ENCODE measurements at regions not wholly inside any gene's neighbourhood (a gene's known extent, or its start where the extent isn't known, plus 50 kb on each side); places are given as distances from the start of the nearest gene placed in this dataset.
"Not testable (repeated sequence)": the region's sequence is repeated elsewhere in the genome, so short reads cannot be mapped to it uniquely, and the experiment has no call there.

DNA sequence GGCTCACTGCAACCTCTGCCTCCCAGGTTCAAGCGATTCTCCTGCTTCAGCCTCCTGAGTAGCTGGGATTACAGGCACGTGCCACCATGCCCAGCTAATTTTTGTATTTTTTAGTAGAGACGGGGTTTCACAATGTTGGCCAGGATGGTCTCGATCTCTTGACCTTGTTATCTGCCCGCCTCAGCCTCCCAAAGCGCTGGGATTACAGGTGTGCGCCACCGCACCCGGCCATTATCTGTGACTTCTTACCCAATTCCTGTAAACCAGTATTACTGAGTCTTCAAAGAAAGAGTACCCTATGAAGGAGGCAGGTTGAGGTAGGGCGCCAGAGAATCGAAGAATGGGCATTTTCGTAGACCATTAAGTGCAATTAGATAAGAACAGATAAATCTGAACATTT, 504.8 kb upstream of the CITED2 start:
- no CpG with 5 or more reads among the region's 12 CpGs for WGBS (ENCODE audit: insufficient coverage, insufficient read length)
- not testable (repeated sequence) for DNase-seq (ENCODE audit: low read depth, low spot score); H3K4me3 ChIP-seq (ENCODE audit: low read length); H3K27me3 ChIP-seq (ENCODE audit: control insufficient read depth, insufficient read depth, low read length); H3K36me3 ChIP-seq (ENCODE audit: control insufficient read depth, insufficient read depth, low read length); H3K9me3 ChIP-seq (ENCODE audit: control insufficient read depth, insufficient read depth, low read length); H3K27ac ChIP-seq (ENCODE audit: low read length); H3K4me1 ChIP-seq (ENCODE audit: control insufficient read depth, insufficient read depth, low read length)

DNA sequence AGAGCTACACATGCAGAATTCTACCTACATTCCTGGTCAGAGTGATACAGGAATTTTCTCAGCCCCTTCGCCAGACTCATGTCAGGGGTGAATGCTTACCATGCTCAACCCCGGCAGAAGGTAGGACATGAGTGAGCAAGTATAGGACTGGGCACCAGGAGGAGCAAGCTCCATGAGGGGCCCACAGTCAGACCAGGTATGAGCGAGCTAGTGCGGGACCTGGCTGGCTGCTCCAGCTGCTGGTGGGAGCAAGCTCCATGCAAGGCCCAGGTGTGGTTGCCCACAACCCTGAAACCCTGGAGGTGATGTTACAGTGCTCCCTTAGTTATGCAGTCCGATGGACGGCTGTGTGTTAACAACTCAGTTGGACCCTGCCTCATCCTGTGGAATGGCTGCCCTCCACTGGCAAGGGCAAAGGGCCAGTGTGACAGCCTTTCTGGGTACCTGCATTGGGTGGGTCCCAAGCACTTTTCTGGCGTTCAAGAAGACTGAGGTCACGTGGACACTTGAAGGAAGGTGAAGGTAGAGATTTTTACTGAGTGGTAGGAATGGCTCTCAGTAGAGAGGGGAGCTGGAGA, 503.5 kb upstream of the CITED2 start:
- WGBS (ENCODE audit: insufficient coverage, insufficient read length) = no CpG with 5 or more reads among the region's 8 CpGs
- Histone ChIP-seq H3K36me3 (ENCODE audit: control insufficient read depth, insufficient read depth, low read length) (no peaks in the 10 kb centered on the region), H3K9me3 (ENCODE audit: control insufficient read depth, insufficient read depth, low read length) (no peaks in the 10 kb centered on the region)

DNA sequence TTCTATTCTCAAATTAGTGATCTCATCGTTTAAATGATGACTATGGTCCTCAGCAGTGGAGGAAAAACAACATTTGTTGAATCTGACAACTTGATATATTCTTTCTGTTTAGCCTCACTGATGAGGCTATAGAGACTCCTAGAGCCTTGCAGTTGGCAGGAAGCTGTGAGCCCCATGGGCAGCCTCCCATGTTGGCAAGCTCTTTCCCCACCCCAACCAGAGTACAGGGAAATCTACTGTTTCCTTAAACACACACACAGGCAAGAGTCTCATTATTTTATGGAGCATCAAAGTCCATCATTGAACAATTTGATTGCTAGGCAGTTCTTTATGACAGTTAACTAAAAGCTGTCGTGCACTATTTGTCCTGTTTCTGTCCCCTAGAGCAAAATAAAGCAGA, 498.2 kb upstream of the CITED2 start:
- no peaks in the 10 kb centered on the region for H3K4me1 ChIP-seq (ENCODE audit: control insufficient read depth, insufficient read depth, low read length)
- H3K9me3 ChIP-seq (ENCODE audit: control insufficient read depth, insufficient read depth, low read length) = no peaks in the 10 kb centered on the region
- no CpG with 5 or more reads among the region's 2 CpGs for WGBS (ENCODE audit: insufficient coverage, insufficient read length)
- no peak overlapping the region for H3K4me3 ChIP-seq (ENCODE audit: low read length)
- no peak overlapping the region for H3K27ac ChIP-seq (ENCODE audit: low read length)
- DNase-seq (ENCODE audit: low read depth, low spot score) = no peak
- H3K36me3 ChIP-seq (ENCODE audit: control insufficient read depth, insufficient read depth, low read length) = no peaks in the 10 kb centered on the region
- H3K27me3 ChIP-seq (ENCODE audit: control insufficient read depth, insufficient read depth, low read length) = no peaks in the 10 kb centered on the region

More for the DNA sequence above, 503.5 kb upstream of the CITED2 start:
- no peak for DNase-seq (ENCODE audit: low read depth, low spot score)
- Histone ChIP-seq H3K27ac (ENCODE audit: low read length) (no peak overlapping the region), H3K4me3 (ENCODE audit: low read length) (no peak overlapping the region), H3K27me3 (ENCODE audit: control insufficient read depth, insufficient read depth, low read length) (no peaks in the 10 kb centered on the region), H3K4me1 (ENCODE audit: control insufficient read depth, insufficient read depth, low read length) (peaks cover 2% of the 10 kb centered on the region; the same call in 1 of the 2 replicates)

DNA sequence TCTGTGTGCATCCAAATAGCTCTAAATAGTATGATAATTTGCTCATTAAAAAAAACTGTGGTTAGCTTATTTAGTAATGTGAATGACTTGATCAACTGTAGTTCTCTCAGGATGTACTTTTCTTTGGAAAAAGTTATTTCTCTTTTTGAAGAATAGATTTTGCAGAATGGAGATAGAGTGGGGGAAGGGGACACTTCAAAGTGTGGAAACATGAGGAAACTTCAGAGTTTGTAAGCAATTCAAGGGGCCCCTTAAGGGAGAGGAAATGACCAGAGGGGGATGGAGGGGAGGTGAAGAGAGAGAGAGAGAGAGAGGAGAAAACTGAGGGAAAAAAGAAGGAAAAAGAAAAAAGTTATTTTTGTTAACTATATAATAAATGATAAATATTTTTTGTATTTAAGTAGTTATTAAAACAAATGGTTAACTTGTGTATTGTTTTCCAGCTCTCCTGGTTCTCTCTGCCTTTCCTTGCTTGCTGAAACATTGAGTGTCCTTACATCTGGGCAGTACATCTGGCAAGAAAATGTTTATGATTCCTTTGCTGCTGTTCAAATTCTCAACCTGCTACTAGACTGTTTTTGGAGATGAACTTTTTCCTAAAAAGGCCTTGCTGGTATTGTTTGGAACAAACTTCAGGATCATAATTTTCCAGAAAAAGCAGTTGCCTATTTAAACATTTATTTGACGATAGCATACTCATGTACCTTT, 497.5 kb upstream of the CITED2 start:
- DNase-seq (ENCODE audit: low read depth, low spot score) = no peak
- Histone ChIP-seq H3K9me3 (ENCODE audit: control insufficient read depth, insufficient read depth, low read length) (no peaks in the 10 kb centered on the region), H3K27ac (ENCODE audit: low read length) (no peak overlapping the region), H3K27me3 (ENCODE audit: control insufficient read depth, insufficient read depth, low read length) (no peaks in the 10 kb centered on the region), H3K36me3 (ENCODE audit: control insufficient read depth, insufficient read depth, low read length) (no peaks in the 10 kb centered on the region), H3K4me3 (ENCODE audit: low read length) (no peak overlapping the region), H3K4me1 (ENCODE audit: control insufficient read depth, insufficient read depth, low read length) (no peaks in the 10 kb centered on the region)
- no CpG with 5 or more reads among the region's 1 CpG for WGBS (ENCODE audit: insufficient coverage, insufficient read length)

DNA sequence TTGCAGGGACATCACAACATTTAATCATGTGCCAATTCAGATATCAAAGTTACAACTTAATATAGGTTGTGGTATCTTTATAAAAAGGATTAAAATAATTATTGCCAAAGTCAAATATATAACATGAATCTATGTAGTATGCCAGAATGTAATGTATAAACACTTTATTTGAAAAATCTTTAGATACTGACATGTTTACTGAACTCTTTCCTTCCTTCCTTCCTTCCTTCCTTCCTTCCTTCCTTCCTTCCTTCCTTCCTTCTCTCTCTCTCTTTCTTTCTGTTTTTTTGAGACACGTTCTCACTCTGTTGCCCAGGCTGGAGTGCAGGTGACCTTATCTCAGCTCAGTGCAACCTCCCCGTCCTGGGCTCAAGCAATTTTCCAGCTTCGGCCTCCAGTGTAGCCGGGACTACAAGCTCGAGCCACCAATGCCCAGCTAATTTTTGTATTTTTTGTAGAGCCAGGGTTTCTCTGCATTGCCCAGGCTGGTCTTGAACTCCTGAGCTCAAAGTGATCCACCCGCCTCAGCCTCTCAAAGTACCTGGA, 496.8 kb upstream of the CITED2 start:
- no peak overlapping the region for H3K27ac ChIP-seq (ENCODE audit: low read length)
- WGBS (ENCODE audit: insufficient coverage, insufficient read length) = no CpG with 5 or more reads among the region's 6 CpGs
- H3K27me3 ChIP-seq (ENCODE audit: control insufficient read depth, insufficient read depth, low read length) = no peaks in the 10 kb centered on the region

DNA sequence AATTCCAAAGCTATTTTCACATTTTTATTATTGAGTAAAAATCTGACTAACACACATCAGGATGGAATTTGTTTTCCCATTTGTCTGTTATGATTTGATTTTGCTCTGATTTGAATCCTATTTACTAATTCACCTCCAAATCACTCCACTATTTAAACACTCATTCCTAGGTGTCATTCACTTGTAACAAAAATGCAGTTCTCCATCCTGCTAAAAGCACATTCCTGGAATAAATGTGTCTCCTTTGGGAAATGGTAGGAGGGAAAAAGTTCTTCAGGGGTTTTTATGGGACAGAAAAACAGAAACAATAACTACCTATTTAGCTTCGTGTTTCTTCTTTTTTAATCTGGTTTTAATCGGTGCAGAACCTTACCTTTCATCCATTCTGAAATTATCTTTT, 494.1 kb upstream of the CITED2 start:
- no peak for DNase-seq (ENCODE audit: low read depth, low spot score)
- Histone ChIP-seq H3K4me3 (ENCODE audit: low read length) (no peak overlapping the region), H3K27me3 (ENCODE audit: control insufficient read depth, insufficient read depth, low read length) (no peaks in the 10 kb centered on the region), H3K27ac (ENCODE audit: low read length) (no peak overlapping the region), H3K36me3 (ENCODE audit: control insufficient read depth, insufficient read depth, low read length) (no peaks in the 10 kb centered on the region), H3K9me3 (ENCODE audit: control insufficient read depth, insufficient read depth, low read length) (no peaks in the 10 kb centered on the region), H3K4me1 (ENCODE audit: control insufficient read depth, insufficient read depth, low read length) (no peaks in the 10 kb centered on the region)
- no CpG with 5 or more reads among the region's 2 CpGs for WGBS (ENCODE audit: insufficient coverage, insufficient read length)

More for the DNA sequence above, 496.8 kb upstream of the CITED2 start:
- H3K9me3 ChIP-seq (ENCODE audit: control insufficient read depth, insufficient read depth, low read length) = no peaks in the 10 kb centered on the region
- no peak for DNase-seq (ENCODE audit: low read depth, low spot score)
- no peaks in the 10 kb centered on the region for H3K4me1 ChIP-seq (ENCODE audit: control insufficient read depth, insufficient read depth, low read length)
- H3K36me3 ChIP-seq (ENCODE audit: control insufficient read depth, insufficient read depth, low read length) = no peaks in the 10 kb centered on the region
- no peak overlapping the region for H3K4me3 ChIP-seq (ENCODE audit: low read length)

DNA sequence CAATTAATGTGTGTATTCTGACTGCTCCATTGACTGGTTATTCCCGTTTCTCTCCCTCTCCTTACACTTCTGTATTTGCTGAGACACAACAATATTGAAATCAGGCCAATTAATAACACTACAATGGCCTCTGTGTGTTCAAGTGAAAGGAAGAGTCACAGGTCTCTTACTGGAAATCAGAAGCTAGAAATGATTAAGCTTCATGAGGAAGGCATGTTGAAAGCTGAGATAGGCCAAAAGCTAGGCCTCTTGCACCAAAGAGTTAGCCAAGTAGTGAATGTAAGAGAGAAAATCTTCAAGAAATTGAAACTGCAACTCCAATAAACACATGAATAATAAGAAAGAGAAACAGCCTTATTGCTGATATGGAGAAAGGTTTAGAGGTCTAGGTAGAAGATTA, 489.5 kb upstream of the CITED2 start:
- no CpG with 5 or more reads among the region's 1 CpG for WGBS (ENCODE audit: insufficient coverage, insufficient read length)

DNA sequence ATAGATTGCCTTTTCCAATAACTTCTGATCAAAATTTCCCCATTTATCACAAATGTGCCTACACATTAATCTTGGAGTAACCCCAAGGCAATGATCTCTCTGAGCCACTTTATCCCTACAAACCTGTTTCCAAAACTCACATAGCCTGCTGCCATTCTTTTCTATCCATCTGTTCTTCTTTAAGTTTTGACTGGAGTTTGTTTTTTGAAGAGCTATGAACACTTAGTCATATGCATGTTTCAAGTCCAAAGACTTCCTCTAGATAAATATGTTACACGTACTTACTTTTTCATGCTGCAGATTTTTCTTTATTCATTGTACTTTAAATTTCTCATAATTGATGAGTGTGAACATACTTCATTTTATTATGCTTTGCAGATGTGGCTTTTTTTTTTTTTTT, 488.9 kb upstream of the CITED2 start:
- no peak for DNase-seq (ENCODE audit: low read depth, low spot score)
- Histone ChIP-seq H3K27me3 (ENCODE audit: control insufficient read depth, insufficient read depth, low read length) (no peaks in the 10 kb centered on the region), H3K9me3 (ENCODE audit: control insufficient read depth, insufficient read depth, low read length) (no peaks in the 10 kb centered on the region), H3K27ac (ENCODE audit: low read length) (no peak overlapping the region), H3K4me1 (ENCODE audit: control insufficient read depth, insufficient read depth, low read length) (no peaks in the 10 kb centered on the region), H3K4me3 (ENCODE audit: low read length) (no peak overlapping the region), H3K36me3 (ENCODE audit: control insufficient read depth, insufficient read depth, low read length) (no peaks in the 10 kb centered on the region)
- no CpG with 5 or more reads among the region's 1 CpG for WGBS (ENCODE audit: insufficient coverage, insufficient read length)

More for the DNA sequence above, 489.5 kb upstream of the CITED2 start:
- Histone ChIP-seq H3K36me3 (ENCODE audit: control insufficient read depth, insufficient read depth, low read length) (no peaks in the 10 kb centered on the region), H3K4me1 (ENCODE audit: control insufficient read depth, insufficient read depth, low read length) (no peaks in the 10 kb centered on the region), H3K27me3 (ENCODE audit: control insufficient read depth, insufficient read depth, low read length) (no peaks in the 10 kb centered on the region), H3K27ac (ENCODE audit: low read length) (no peak overlapping the region), H3K9me3 (ENCODE audit: control insufficient read depth, insufficient read depth, low read length) (no peaks in the 10 kb centered on the region), H3K4me3 (ENCODE audit: low read length) (no peak overlapping the region)
- no peak for DNase-seq (ENCODE audit: low read depth, low spot score)

DNA sequence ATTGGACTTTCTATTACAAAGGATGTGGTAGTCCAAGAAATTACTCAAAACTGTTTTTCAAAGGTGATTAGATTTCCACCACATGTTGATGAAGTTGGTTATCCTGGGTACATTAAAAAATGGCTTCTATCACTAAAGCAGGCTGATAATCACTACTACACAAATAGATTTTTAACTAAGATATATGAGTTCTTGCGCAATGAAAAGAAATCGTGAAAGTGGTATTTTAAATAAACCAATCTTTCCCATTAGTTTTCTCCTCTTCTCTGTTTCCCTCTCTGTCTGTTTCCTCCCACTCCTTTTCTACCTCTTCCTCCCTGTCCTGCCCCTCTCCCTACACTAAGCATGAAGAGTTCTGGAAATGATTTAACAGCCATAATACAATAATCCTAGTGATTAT, 487.9 kb upstream of the CITED2 start:
- DNase-seq (ENCODE audit: low read depth, low spot score) = no peak
- H3K27me3 ChIP-seq (ENCODE audit: control insufficient read depth, insufficient read depth, low read length) = no peaks in the 10 kb centered on the region
- H3K27ac ChIP-seq (ENCODE audit: low read length) = no peak overlapping the region
- no peaks in the 10 kb centered on the region for H3K4me1 ChIP-seq (ENCODE audit: control insufficient read depth, insufficient read depth, low read length)
- H3K36me3 ChIP-seq (ENCODE audit: control insufficient read depth, insufficient read depth, low read length) = no peaks in the 10 kb centered on the region
- no peak overlapping the region for H3K4me3 ChIP-seq (ENCODE audit: low read length)
- H3K9me3 ChIP-seq (ENCODE audit: control insufficient read depth, insufficient read depth, low read length) = no peaks in the 10 kb centered on the region
- no CpG with 5 or more reads among the region's 2 CpGs for WGBS (ENCODE audit: insufficient coverage, insufficient read length)

DNA sequence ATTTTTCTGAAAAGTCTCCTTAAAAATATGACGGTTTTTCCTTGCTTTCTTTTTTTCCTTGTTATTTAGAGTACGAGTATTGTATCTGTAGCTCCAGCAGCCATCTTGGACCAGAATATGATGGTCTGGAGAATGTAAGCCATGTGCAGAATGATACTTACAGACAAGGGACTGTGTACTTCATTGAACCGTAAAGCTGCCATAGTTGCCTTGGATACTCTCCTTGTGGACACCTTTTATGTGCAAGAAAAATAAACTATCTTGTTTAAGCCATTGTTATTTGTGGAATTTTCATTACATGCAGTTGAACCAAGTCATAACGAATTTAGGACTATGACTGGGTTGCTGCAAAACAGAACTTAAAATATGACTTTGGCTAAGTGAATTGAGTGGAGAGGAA, 485.8 kb upstream of the CITED2 start:
- H3K4me1 ChIP-seq (ENCODE audit: control insufficient read depth, insufficient read depth, low read length) = no peaks in the 10 kb centered on the region
- no peaks in the 10 kb centered on the region for H3K36me3 ChIP-seq (ENCODE audit: control insufficient read depth, insufficient read depth, low read length)
- H3K9me3 ChIP-seq (ENCODE audit: control insufficient read depth, insufficient read depth, low read length) = no peaks in the 10 kb centered on the region
- H3K27me3 ChIP-seq (ENCODE audit: control insufficient read depth, insufficient read depth, low read length) = no peaks in the 10 kb centered on the region
- no CpG with 5 or more reads among the region's 4 CpGs for WGBS (ENCODE audit: insufficient coverage, insufficient read length)
- no peak overlapping the region for H3K27ac ChIP-seq (ENCODE audit: low read length)
- no peak for DNase-seq (ENCODE audit: low read depth, low spot score)
- H3K4me3 ChIP-seq (ENCODE audit: low read length) = no peak overlapping the region

DNA sequence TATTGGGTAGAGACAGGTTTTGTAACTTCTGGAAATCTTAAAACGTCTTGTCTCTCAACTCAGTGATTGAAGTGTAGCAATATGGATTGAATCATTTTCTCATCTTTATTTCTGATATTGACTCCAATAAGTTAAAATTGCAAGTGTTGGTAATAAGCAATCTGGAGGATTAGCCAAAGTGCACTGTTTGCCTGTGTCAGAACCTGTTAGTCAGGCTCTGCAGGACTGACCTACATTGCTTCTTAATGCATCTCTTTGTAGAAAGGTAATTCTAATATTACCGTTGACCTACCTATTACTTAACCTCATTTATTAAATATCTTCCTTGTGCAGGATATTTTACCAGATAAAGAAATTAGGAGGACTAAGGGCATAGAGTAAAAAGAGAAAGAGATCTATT, 484.0 kb upstream of the CITED2 start:
- Histone ChIP-seq H3K27ac (ENCODE audit: low read length) (no peak overlapping the region), H3K4me1 (ENCODE audit: control insufficient read depth, insufficient read depth, low read length) (no peaks in the 10 kb centered on the region), H3K36me3 (ENCODE audit: control insufficient read depth, insufficient read depth, low read length) (no peaks in the 10 kb centered on the region), H3K9me3 (ENCODE audit: control insufficient read depth, insufficient read depth, low read length) (no peaks in the 10 kb centered on the region), H3K4me3 (ENCODE audit: low read length) (no peak overlapping the region), H3K27me3 (ENCODE audit: control insufficient read depth, insufficient read depth, low read length) (no peaks in the 10 kb centered on the region)
- DNase-seq (ENCODE audit: low read depth, low spot score) = no peak
- no CpG with 5 or more reads among the region's 2 CpGs for WGBS (ENCODE audit: insufficient coverage, insufficient read length)

Measured in iPS DF 6.9 (cell line).